ENCODE measurements at regions not wholly inside any gene's neighbourhood (a gene's known extent, or its start where the extent isn't known, plus 50 kb on each side); places are given as distances from the start of the nearest gene placed in this dataset.

- Histone ChIP-seq H3K9me1 (replicated peaks; ENCODE audit: control insufficient read depth, extremely low read depth, insufficient read depth, low read length) (no peaks in the 10 kb centered on the region), H3K27ac (ENCODE audit: insufficient read depth, low read depth, low read length) (no peak overlapping the region), H3K4me2 (ENCODE audit: insufficient read depth, low read length) (no peak overlapping the region), H3K9ac (replicated peaks; ENCODE audit: extremely low read depth, insufficient read depth, low read length) (no peak overlapping the region), H3K9me3 (replicated peaks; ENCODE audit: control insufficient read depth, insufficient read depth, low read length) (no peaks in the 10 kb centered on the region), H2AFZ (ENCODE audit: low read depth, low read length) (no peak overlapping the region), H3K4me1 (ENCODE audit: control insufficient read depth, extremely low read depth, insufficient read depth, low read length) (no peaks in the 10 kb centered on the region), H4K20me1 (replicated peaks; ENCODE audit: control insufficient read depth, extremely low read depth, insufficient read depth, low read length) (no peaks in the 10 kb centered on the region), H3K27me3 (ENCODE audit: control insufficient read depth in 2 of 2, insufficient read depth in 2 of 2, low read length in 2 of 2) (no peaks in the 10 kb centered on the region), H3K36me3 (ENCODE audit: control insufficient read depth in 2 of 2, extremely low read depth in 1 of 2, insufficient read depth in 2 of 2, low read length in 2 of 2) (no peaks in the 10 kb centered on the region), H3K79me2 (ENCODE audit: control insufficient read depth, insufficient read depth, low read length) (no peaks in the 10 kb centered on the region), H3K4me3 (replicated peaks in 1 of 3; ENCODE audit: insufficient read depth in 1 of 3, low read depth in 1 of 3, low read length in 3 of 3) (no peak overlapping the region)
- TF ChIP-seq FOS (IDR thresholded peaks at IDR 0.05; ENCODE audit: borderline replicate concordance, insufficient read depth, low read length) (no peak), MYC (IDR thresholded peaks at IDR 0.05; ENCODE audit: low read depth, low read length) (no peak), JUN (IDR thresholded peaks at IDR 0.05; ENCODE audit: borderline replicate concordance, insufficient read depth, insufficient read length, low read depth) (no peak), GATA2 (IDR thresholded peaks at IDR 0.05; ENCODE audit: insufficient read depth, insufficient read length, low read depth, low read length) (no peak), POLR2AphosphoS5 (IDR thresholded peaks at IDR 0.05; ENCODE audit: insufficient read depth, low read depth, low read length) (no peak), EZH2 (IDR thresholded peaks at IDR 0.05; ENCODE audit: borderline replicate concordance, low read depth, low read length, severe bottlenecking) (no peak), CTCF (IDR thresholded peaks at IDR 0.05; ENCODE audit: extremely low read depth in 1 of 2, insufficient read depth in 1 of 2, low read depth in 1 of 2, low read length in 2 of 2) (no peak), POLR2A (IDR thresholded peaks at IDR 0.05; ENCODE audit: low read depth, low read length) (no peak), MAX (IDR thresholded peaks at IDR 0.05; ENCODE audit: insufficient read depth, insufficient read length) (no peak)
- intact Hi-C loops (cut with micrococcal nuclease) (no loop called here), dilution Hi-C loops (cut with MboI; ENCODE audit: extremely low pct_ligation_motif_present, low sequenced_read_pairs) (no loop called here)
- CTCF ChIA-PET = no interaction called here
- no peak for FAIRE-seq
- BruUV-seq (replicated peaks) = no TSS peak
- POLR2A ChIA-PET = no interaction called here
- DNase-seq (ENCODE audit: low read depth, low spot score) = no peak
These were observed 1298.5 kb downstream of the ROBO2 start for GRCh38 chr3:78338405-78338804.

Data from endothelial cell of umbilical vein (primary cell).